Panc1 (cell line): ENCODE measurements at regions not wholly inside any gene's neighbourhood (a gene's known extent, or its start where the extent isn't known, plus 50 kb on each side); places are given as distances from the start of the nearest gene placed in this dataset.

Experiments used
- ATAC-seq: fragments of 200-7000 bp; cut with Tn5 transposase; 2 replicates; pipeline ENCODE4 v1.9.1; 2020; ENCODE audit warnings: mild to moderate bottlenecking, moderate library complexity
- BruUV-seq: library from RNA; stranded (reverse); fragments of 400-500 nt; replicated peaks from 2 replicates; lab custom pipeline; 2021; lab: Mats Ljungman, UMichigan
- CTCF ChIA-PET: fragments of 300-600 bp; sonication (Branson Sonifier 250); formaldehyde crosslinking; loops from one replicate; lab custom pipeline; 2022; ENCODE audit warnings: antibody characterized with exemption; lab: Charles Lee
- POLR2A ChIA-PET: fragments of 300-600 bp; sonication (Branson Sonifier 250); formaldehyde crosslinking; loops from one replicate; lab custom pipeline; 2022; ENCODE audit warnings: antibody characterized with exemption; lab: Charles Lee
- DNase-seq: peaks from one replicate; pipeline ENCODE4 v3.0.0-alpha.2; 2010; ENCODE audit warnings: low read depth, low spot score
- H3K27ac ChIP-seq: 2 replicates; pipeline ENCODE4 v1.5.1; 2011; ENCODE audit warnings: mild to moderate bottlenecking, low read length, inconsistent platforms
- H3K27me3 ChIP-seq: fragments of 200-500 bp; sonication (Bioruptor generic); 2 replicates; pipeline ENCODE4 v1.6.0; 2014; ENCODE audit warnings: low read length, inconsistent platforms; ENCODE audit not compliant: control insufficient read depth, insufficient read depth
- H3K36me3 ChIP-seq: fragments of 200-500 bp; sonication (Bioruptor generic); 2 replicates; pipeline ENCODE4 v1.5.1; 2014; ENCODE audit warnings: inconsistent platforms, mild to moderate bottlenecking, low read length, moderate library complexity; ENCODE audit not compliant: control insufficient read depth, insufficient read depth
- H3K4me1 ChIP-seq: 2 replicates; pipeline ENCODE4 v1.5.1; 2011; ENCODE audit warnings: inconsistent platforms, mild to moderate bottlenecking, low read length, moderate library complexity; ENCODE audit not compliant: control insufficient read depth, insufficient read depth
- H3K4me3 ChIP-seq, 2 experiments: 2 replicates each; pipeline ENCODE4 v1.5.1; 2011 to 2012; ENCODE audit warnings: low read depth in 2 of 2, low read length in 2 of 2, mild to moderate bottlenecking in 2 of 2, inconsistent platforms in 1 of 2, moderate library complexity in 1 of 2
- H3K9me3 ChIP-seq: fragments of 200-500 bp; sonication (Bioruptor generic); 2 replicates; pipeline ENCODE4 v1.5.1; 2014; ENCODE audit warnings: low read depth, mild to moderate bottlenecking, inconsistent platforms, low read length, moderate library complexity; ENCODE audit not compliant: control insufficient read depth, insufficient read depth
- POLR2AphosphoS5 ChIP-seq: IDR thresholded peaks from 2 replicates; pipeline ENCODE4 v1.6.1; 2012; ENCODE audit warnings: mild to moderate bottlenecking, low read depth, low read length, moderate library complexity
- REST ChIP-seq, 2 experiments: IDR thresholded peaks; 2 replicates each; pipeline ENCODE4 v1.6.1; 2011 to 2012; ENCODE audit warnings: low read depth in 2 of 2, control low read depth in 1 of 2, low read length in 1 of 2, mild to moderate bottlenecking in 1 of 2, moderate library complexity in 1 of 2; ENCODE audit not compliant: insufficient read depth in 1 of 2
- SIN3A ChIP-seq: IDR thresholded peaks from 2 replicates; pipeline ENCODE4 v1.6.1; 2012; ENCODE audit warnings: low read depth, mild to moderate bottlenecking, low read length, moderate library complexity, borderline replicate concordance; ENCODE audit not compliant: insufficient read depth
- TCF7L2 ChIP-seq: IDR thresholded peaks from 2 replicates; pipeline ENCODE4 v1.6.1; 2011; ENCODE audit warnings: mild to moderate bottlenecking, low read depth, low read length, inconsistent platforms
- in situ Hi-C: cut with HindIII; loops from 2 replicates; pipeline ENCODE4 v1.10.0; 2016; ENCODE audit warnings: low sequenced_read_pairs, low pct_unique_long_range_greater_than_20kb
- intact Hi-C: fragments of 100-400 bp; cut with micrococcal nuclease; formaldehyde crosslinking; loops from one replicate; pipeline ENCODE4 v1.10.0; 2022; ENCODE audit not compliant: unreplicated experiment
- TF ChIP-seq, protein P1 (sequence below): fragments of 450-650 bp; IDR thresholded peaks from 2 replicates; pipeline ENCODE4 v1.5.1; 2017; ENCODE audit warnings: mild to moderate bottlenecking

GRCh38 chr12:61362037-61362436 is 898.2 kb upstream of the USP15 start:
- no peaks in the 10 kb centered on the region for H3K36me3 ChIP-seq
- ATAC-seq, result no peak
- BruUV-seq, result no TSS peak
- no peak overlapping the region for H3K4me3 ChIP-seq
- H3K4me1 ChIP-seq, result no peaks in the 10 kb centered on the region
- intact Hi-C loops (no loop called here), in situ Hi-C loops (no loop called here)
- H3K27me3 ChIP-seq, result no peaks in the 10 kb centered on the region
- no peak for TF ChIP-seq SIN3A
- TF ChIP-seq, protein P1, sequence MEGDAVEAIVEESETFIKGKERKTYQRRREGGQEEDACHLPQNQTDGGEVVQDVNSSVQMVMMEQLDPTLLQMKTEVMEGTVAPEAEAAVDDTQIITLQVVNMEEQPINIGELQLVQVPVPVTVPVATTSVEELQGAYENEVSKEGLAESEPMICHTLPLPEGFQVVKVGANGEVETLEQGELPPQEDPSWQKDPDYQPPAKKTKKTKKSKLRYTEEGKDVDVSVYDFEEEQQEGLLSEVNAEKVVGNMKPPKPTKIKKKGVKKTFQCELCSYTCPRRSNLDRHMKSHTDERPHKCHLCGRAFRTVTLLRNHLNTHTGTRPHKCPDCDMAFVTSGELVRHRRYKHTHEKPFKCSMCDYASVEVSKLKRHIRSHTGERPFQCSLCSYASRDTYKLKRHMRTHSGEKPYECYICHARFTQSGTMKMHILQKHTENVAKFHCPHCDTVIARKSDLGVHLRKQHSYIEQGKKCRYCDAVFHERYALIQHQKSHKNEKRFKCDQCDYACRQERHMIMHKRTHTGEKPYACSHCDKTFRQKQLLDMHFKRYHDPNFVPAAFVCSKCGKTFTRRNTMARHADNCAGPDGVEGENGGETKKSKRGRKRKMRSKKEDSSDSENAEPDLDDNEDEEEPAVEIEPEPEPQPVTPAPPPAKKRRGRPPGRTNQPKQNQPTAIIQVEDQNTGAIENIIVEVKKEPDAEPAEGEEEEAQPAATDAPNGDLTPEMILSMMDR, result no peak
- TF ChIP-seq REST (IDR thresholded peaks at IDR 0.05; ENCODE audit: insufficient read depth in 1 of 2, low read depth in 2 of 2, low read length in 1 of 2), result no peak
- no peak for TF ChIP-seq POLR2AphosphoS5
- no peak for TF ChIP-seq TCF7L2
- no peaks in the 10 kb centered on the region for H3K9me3 ChIP-seq
- CTCF ChIA-PET, result no interaction called here
- no peak for DNase-seq
- no peak overlapping the region for H3K27ac ChIP-seq
- POLR2A ChIA-PET, result no interaction called here

GRCh38 chr12:61365001-61365400 is 895.2 kb upstream of the USP15 start:
- no peak overlapping the region for H3K4me3 ChIP-seq
- no TSS peak for BruUV-seq

More at GRCh38 chr12:61365001-61365400, 895.2 kb upstream of the USP15 start:
- in situ Hi-C loops (no loop called here), intact Hi-C loops (no loop called here)
- TF ChIP-seq REST (IDR thresholded peaks at IDR 0.05; ENCODE audit: insufficient read depth in 1 of 2, low read depth in 2 of 2, low read length in 1 of 2) (no peak), SIN3A (no peak), POLR2AphosphoS5 (no peak), TCF7L2 (no peak)
- TF ChIP-seq, protein P1, result no peak
- Histone ChIP-seq H3K9me3 (no peaks in the 10 kb centered on the region), H3K4me1 (no peaks in the 10 kb centered on the region), H3K27ac (no peak overlapping the region), H3K27me3 (no peaks in the 10 kb centered on the region), H3K36me3 (no peaks in the 10 kb centered on the region)
- ChIA-PET POLR2A (no interaction called here), CTCF (no interaction called here)
- ATAC-seq (no peak), DNase-seq (no peak)
